ENCODE measurements at regions not wholly inside any gene's neighbourhood (a gene's known extent, or its start where the extent isn't known, plus 50 kb on each side); places are given as distances from the start of the nearest gene placed in this dataset.

GRCh38 chr3:175885231-175885766 is 1026.2 kb downstream of the NAALADL2 start:
- Histone ChIP-seq H3K9ac (no peak overlapping the region), H3K9me3 (no peaks in the 10 kb centered on the region), H3K27ac (ENCODE audit: low read depth in 2 of 2, low read length in 1 of 2) (no peak overlapping the region), H3K4me3 (ENCODE audit: low read depth in 2 of 2, low read length in 1 of 2) (no peak overlapping the region), H3K79me2 (ENCODE audit: insufficient read depth) (no peaks in the 10 kb centered on the region), H3K27me3 (ENCODE audit: insufficient read depth) (no peaks in the 10 kb centered on the region), H3K36me3 (replicated peaks in 1 of 2; ENCODE audit: control insufficient read depth in 1 of 2, insufficient read depth in 2 of 2, low read length in 1 of 2) (no peaks in the 10 kb centered on the region), H3K9me2 (no peaks in the 10 kb centered on the region), H3K4me1 (ENCODE audit: control insufficient read depth in 1 of 2, insufficient read depth in 2 of 2, low read depth in 1 of 2, low read length in 1 of 2) (no peaks in the 10 kb centered on the region), H3F3A (replicated peaks; ENCODE audit: insufficient read depth) (no peaks in the 10 kb centered on the region), H2AFZ (ENCODE audit: low read depth) (no peak overlapping the region), H3K4me2 (no peak overlapping the region), H4K20me1 (ENCODE audit: insufficient read depth) (no peaks in the 10 kb centered on the region)
- CTCF ChIA-PET, result no interaction called here
- DNase-seq, result no peak
- POLR2A ChIA-PET, result no interaction called here
- TF ChIP-seq POLR2AphosphoS5 (IDR thresholded peaks at IDR 0.05; ENCODE audit: low read depth, low read length) (no peak), RFX5 (IDR thresholded peaks at IDR 0.05; ENCODE audit: low read length) (no peak), FOXM1 (IDR thresholded peaks at IDR 0.05; ENCODE audit: low read depth) (no peak), RCOR1 (IDR thresholded peaks at IDR 0.05; ENCODE audit: low read length) (no peak), GABPA (IDR thresholded peaks at IDR 0.05; ENCODE audit: low read depth) (no peak), EP300 (IDR thresholded peaks at IDR 0.05; ENCODE audit: borderline replicate concordance in 1 of 2, low read depth in 1 of 2, low read length in 1 of 2) (no peak), REST (IDR thresholded peaks at IDR 0.05; ENCODE audit: low read depth, low read length) (no peak), TCF12 (IDR thresholded peaks at IDR 0.05) (no peak), CHD2 (IDR thresholded peaks at IDR 0.05; ENCODE audit: low read length, partially characterized antibody) (no peak), RAD21 (IDR thresholded peaks at IDR 0.05; ENCODE audit: low read length) (no peak), FOSL2 (IDR thresholded peaks at IDR 0.05; ENCODE audit: borderline replicate concordance, low read depth) (no peak), NFIC (IDR thresholded peaks at IDR 0.05; ENCODE audit: borderline replicate concordance) (no peak), EZH2phosphoT487 (IDR thresholded peaks at IDR 0.05; ENCODE audit: borderline replicate concordance, low read depth) (no peak), GATA2 (CRISPR knock-in tag; IDR thresholded peaks at IDR 0.05) (no peak)
- 13% methylated on average over 3 of the region's 10 CpGs for WGBS (ENCODE audit: low lambda C conversion rate)

DNA sequence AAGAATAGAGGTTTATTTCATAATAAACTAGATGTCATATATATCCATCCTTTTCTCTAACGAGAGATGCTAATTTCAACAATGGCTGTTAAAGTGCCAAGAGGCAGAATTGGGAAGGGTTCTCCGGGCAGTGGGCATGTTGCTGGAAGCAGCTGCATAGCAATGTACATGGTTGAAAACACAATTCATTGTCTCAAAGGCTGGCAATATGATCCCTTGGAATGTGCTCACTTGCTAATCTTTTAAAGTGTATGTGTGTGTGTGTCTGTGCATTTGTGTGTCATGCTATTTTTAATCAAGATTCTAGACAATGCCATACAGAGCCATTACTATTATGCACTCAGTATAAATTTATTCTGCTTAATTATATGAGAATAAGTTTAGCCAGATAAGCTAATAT is 1020.3 kb downstream of the NAALADL2 start:
- no peaks in the 10 kb centered on the region for H3K27me3 ChIP-seq (ENCODE audit: insufficient read depth)
- no peaks in the 10 kb centered on the region for H3K9me2 ChIP-seq
- H3K79me2 ChIP-seq (ENCODE audit: insufficient read depth), result no peaks in the 10 kb centered on the region
- POLR2A ChIA-PET, result no interaction called here
- no peak overlapping the region for H3K4me3 ChIP-seq (ENCODE audit: low read depth in 2 of 2, low read length in 1 of 2)
- CTCF ChIA-PET, result interaction anchor here (0.6 to 0.9 kb wide), 2 partner anchors 9 to 30 kb away, joined by 3 read pairs; no protein-coding TSS in a partner anchor
- no peaks in the 10 kb centered on the region for H4K20me1 ChIP-seq (ENCODE audit: insufficient read depth)
- no peaks in the 10 kb centered on the region for H3K9me3 ChIP-seq
- no peak overlapping the region for H3K4me2 ChIP-seq
- H2AFZ ChIP-seq (ENCODE audit: low read depth), result no peak overlapping the region
- 77% methylated on average over 2 of the region's 2 CpGs for WGBS (ENCODE audit: low lambda C conversion rate)
- no peaks in the 10 kb centered on the region for H3F3A ChIP-seq (replicated peaks; ENCODE audit: insufficient read depth)
- H3K9ac ChIP-seq, result no peak overlapping the region
- no peaks in the 10 kb centered on the region for H3K36me3 ChIP-seq (replicated peaks in 1 of 2; ENCODE audit: control insufficient read depth in 1 of 2, insufficient read depth in 2 of 2, low read length in 1 of 2)
- no peak for DNase-seq
- no peaks in the 10 kb centered on the region for H3K4me1 ChIP-seq (ENCODE audit: control insufficient read depth in 1 of 2, insufficient read depth in 2 of 2, low read depth in 1 of 2, low read length in 1 of 2)
- H3K27ac ChIP-seq (ENCODE audit: low read depth in 2 of 2, low read length in 1 of 2), result no peak overlapping the region
- TF ChIP-seq RFX5 (IDR thresholded peaks at IDR 0.05; ENCODE audit: low read length) (no peak), EZH2phosphoT487 (IDR thresholded peaks at IDR 0.05; ENCODE audit: borderline replicate concordance, low read depth) (no peak), NRF1 (IDR thresholded peaks at IDR 0.05; ENCODE audit: low read depth, low read length) (no peak), TAF1 (IDR thresholded peaks at IDR 0.05; ENCODE audit: borderline replicate concordance, low read depth, low read length) (no peak), POLR2AphosphoS5 (IDR thresholded peaks at IDR 0.05; ENCODE audit: low read depth, low read length) (no peak), MEF2A (IDR thresholded peaks at IDR 0.05; ENCODE audit: borderline replicate concordance, low read depth) (no peak), JUND (IDR thresholded peaks at IDR 0.05) (no peak), FOSL2 (IDR thresholded peaks at IDR 0.05; ENCODE audit: borderline replicate concordance, low read depth) (no peak), GABPA (IDR thresholded peaks at IDR 0.05; ENCODE audit: low read depth) (no peak), EP300 (IDR thresholded peaks at IDR 0.05; ENCODE audit: borderline replicate concordance in 1 of 2, low read depth in 1 of 2, low read length in 1 of 2) (no peak), FOXJ3 (CRISPR knock-in tag; IDR thresholded peaks at IDR 0.05) (no peak), NFIC (IDR thresholded peaks at IDR 0.05; ENCODE audit: borderline replicate concordance) (no peak), TEAD4 (IDR thresholded peaks at IDR 0.05; ENCODE audit: borderline replicate concordance, insufficient read depth) (no peak), USF1 (IDR thresholded peaks at IDR 0.05; ENCODE audit: borderline replicate concordance, low read depth) (no peak), CHD2 (IDR thresholded peaks at IDR 0.05; ENCODE audit: low read length, partially characterized antibody) (no peak), YY1 (IDR thresholded peaks at IDR 0.05; ENCODE audit: low read depth) (no peak), RAD21 (IDR thresholded peaks at IDR 0.05; ENCODE audit: low read length) (no peak)
- TF ChIP-seq, protein P1, sequence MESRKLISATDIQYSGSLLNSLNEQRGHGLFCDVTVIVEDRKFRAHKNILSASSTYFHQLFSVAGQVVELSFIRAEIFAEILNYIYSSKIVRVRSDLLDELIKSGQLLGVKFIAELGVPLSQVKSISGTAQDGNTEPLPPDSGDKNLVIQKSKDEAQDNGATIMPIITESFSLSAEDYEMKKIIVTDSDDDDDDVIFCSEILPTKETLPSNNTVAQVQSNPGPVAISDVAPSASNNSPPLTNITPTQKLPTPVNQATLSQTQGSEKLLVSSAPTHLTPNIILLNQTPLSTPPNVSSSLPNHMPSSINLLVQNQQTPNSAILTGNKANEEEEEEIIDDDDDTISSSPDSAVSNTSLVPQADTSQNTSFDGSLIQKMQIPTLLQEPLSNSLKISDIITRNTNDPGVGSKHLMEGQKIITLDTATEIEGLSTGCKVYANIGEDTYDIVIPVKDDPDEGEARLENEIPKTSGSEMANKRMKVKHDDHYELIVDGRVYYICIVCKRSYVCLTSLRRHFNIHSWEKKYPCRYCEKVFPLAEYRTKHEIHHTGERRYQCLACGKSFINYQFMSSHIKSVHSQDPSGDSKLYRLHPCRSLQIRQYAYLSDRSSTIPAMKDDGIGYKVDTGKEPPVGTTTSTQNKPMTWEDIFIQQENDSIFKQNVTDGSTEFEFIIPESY (IDR thresholded peaks at IDR 0.05; ENCODE audit: borderline replicate concordance, low read depth), result no peak

Measured in SK-N-SH (cell line).